ENCODE measurements at regions not wholly inside any gene's neighbourhood (a gene's known extent, or its start where the extent isn't known, plus 50 kb on each side); places are given as distances from the start of the nearest gene placed in this dataset.
A peak's percentile ranks its signal among the peaks of the same experiment; 100 is the strongest.

DNA sequence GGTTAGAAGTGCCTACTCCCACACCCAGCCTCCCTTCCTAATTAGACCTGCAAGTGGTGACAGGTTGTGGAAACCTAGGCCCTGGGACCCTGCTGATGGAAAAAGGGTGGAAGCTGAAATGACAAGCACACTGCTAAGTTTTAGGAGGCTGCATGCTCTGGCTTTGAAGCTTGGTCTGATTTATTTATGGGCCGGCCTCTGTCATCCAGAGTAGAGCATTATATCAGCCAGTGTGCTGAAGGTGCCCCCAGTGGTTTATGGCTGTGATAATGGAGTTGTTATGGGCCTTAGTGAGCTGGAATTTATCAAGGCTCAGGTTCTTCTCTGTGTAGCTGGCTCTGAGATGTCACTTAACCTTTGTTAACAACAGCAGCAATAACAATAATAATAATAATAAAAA is 142.6 kb downstream of the UTP18 start:
- peak in 1 of 6 donors; percentile 59 for DNase-seq (ENCODE audit: low read depth in 4 of 6, low spot score in 6 of 6)

GRCh38 chr17:51407576-51407975 is 147.2 kb downstream of the UTP18 start:
- Histone ChIP-seq H3K27ac (ENCODE audit: low read depth, low read length) (no peak overlapping the region), H3K36me3 (ENCODE audit: control insufficient read depth, insufficient read depth, low read length) (no peaks in the 10 kb centered on the region), H3K27me3 (ENCODE audit: control insufficient read depth, insufficient read depth, low read length) (no peaks in the 10 kb centered on the region), H3K9me3 (ENCODE audit: control insufficient read depth, insufficient read depth, low read length) (no peaks in the 10 kb centered on the region), H3K4me3 (ENCODE audit: low read depth, low read length) (no peak overlapping the region), H3K4me1 (ENCODE audit: control insufficient read depth, insufficient read depth, low read length) (no peaks in the 10 kb centered on the region)
- DNase-seq (ENCODE audit: low read depth in 4 of 6, low spot score in 6 of 6) = no peak
- WGBS (ENCODE audit: insufficient coverage) = 97% methylated on average over 5 of the region's 5 CpGs

More for the DNA sequence above, 142.6 kb downstream of the UTP18 start:
- no peak overlapping the region for H3K27ac ChIP-seq (ENCODE audit: low read depth, low read length)
- no peaks in the 10 kb centered on the region for H3K36me3 ChIP-seq (ENCODE audit: control insufficient read depth, insufficient read depth, low read length)
- no peaks in the 10 kb centered on the region for H3K27me3 ChIP-seq (ENCODE audit: control insufficient read depth, insufficient read depth, low read length)
- no peak overlapping the region for H3K4me3 ChIP-seq (ENCODE audit: low read depth, low read length)
- no peaks in the 10 kb centered on the region for H3K4me1 ChIP-seq (ENCODE audit: control insufficient read depth, insufficient read depth, low read length)
- 63% methylated on average over 1 of the region's 1 CpG for WGBS (ENCODE audit: insufficient coverage)
- no peaks in the 10 kb centered on the region for H3K9me3 ChIP-seq (ENCODE audit: control insufficient read depth, insufficient read depth, low read length)

DNA sequence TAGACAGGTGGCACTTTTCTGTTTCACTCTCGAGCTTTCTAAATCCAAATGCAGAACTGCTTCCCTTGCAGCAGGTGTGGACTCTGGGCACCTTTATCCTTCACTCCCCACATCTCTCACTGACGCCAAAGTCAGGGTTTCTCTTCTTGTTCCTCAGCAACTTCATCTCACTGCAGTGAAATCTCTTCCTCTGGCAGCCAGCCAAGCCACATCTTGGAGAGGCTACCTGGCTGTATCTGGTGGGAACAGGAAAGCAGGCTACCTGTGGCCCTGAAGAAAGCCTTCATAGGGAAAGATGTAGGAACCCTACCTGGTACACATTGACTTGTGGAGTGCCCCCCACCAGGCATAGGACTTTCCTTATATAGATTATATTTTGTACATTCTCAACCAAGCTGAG is 159.1 kb downstream of the UTP18 start:
- Histone ChIP-seq H3K4me1 (ENCODE audit: control insufficient read depth, insufficient read depth, low read length) (no peaks in the 10 kb centered on the region), H3K27ac (ENCODE audit: low read depth, low read length) (no peak overlapping the region), H3K4me3 (ENCODE audit: low read depth, low read length) (no peak overlapping the region), H3K27me3 (ENCODE audit: control insufficient read depth, insufficient read depth, low read length) (no peaks in the 10 kb centered on the region), H3K36me3 (ENCODE audit: control insufficient read depth, insufficient read depth, low read length) (no peaks in the 10 kb centered on the region), H3K9me3 (ENCODE audit: control insufficient read depth, insufficient read depth, low read length) (no peaks in the 10 kb centered on the region)
- WGBS (ENCODE audit: insufficient coverage) = 80% methylated on average over 2 of the region's 2 CpGs
- DNase-seq (ENCODE audit: low read depth in 4 of 6, low spot score in 6 of 6) = no peak

DNA sequence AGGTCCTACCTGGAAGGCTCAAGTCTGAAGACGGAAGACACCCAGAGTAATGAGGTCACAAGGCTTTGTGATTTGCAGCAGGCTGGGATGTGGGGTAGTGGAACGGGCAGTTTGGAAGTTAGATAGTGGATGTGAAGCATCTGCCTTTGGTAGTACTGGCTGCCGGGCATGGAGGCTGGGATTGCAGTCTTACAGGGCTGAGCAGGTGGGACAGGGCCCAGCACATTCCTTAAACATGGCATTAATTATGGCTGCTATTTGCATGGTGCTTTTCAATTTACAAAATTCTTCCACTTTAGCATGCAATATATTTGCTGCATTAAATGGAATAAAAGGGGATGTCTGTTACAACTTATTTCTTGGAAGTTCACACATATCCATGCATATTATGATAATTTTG is 161.2 kb downstream of the UTP18 start:
- Histone ChIP-seq H3K27ac (ENCODE audit: low read depth, low read length) (no peak overlapping the region), H3K36me3 (ENCODE audit: control insufficient read depth, insufficient read depth, low read length) (no peaks in the 10 kb centered on the region), H3K27me3 (ENCODE audit: control insufficient read depth, insufficient read depth, low read length) (no peaks in the 10 kb centered on the region), H3K4me3 (ENCODE audit: low read depth, low read length) (no peak overlapping the region), H3K4me1 (ENCODE audit: control insufficient read depth, insufficient read depth, low read length) (no peaks in the 10 kb centered on the region), H3K9me3 (ENCODE audit: control insufficient read depth, insufficient read depth, low read length) (no peaks in the 10 kb centered on the region)
- 95% methylated on average over 3 of the region's 3 CpGs for WGBS (ENCODE audit: insufficient coverage)
- no peak for DNase-seq (ENCODE audit: low read depth in 4 of 6, low spot score in 6 of 6)

- no peaks in the 10 kb centered on the region for H3K36me3 ChIP-seq (ENCODE audit: control insufficient read depth, insufficient read depth, low read length)
- H3K27me3 ChIP-seq (ENCODE audit: control insufficient read depth, insufficient read depth, low read length) = no peaks in the 10 kb centered on the region
- no peak overlapping the region for H3K4me3 ChIP-seq (ENCODE audit: low read depth, low read length)
- no peak for DNase-seq (ENCODE audit: low read depth in 4 of 6, low spot score in 6 of 6)
- H3K4me1 ChIP-seq (ENCODE audit: control insufficient read depth, insufficient read depth, low read length) = no peaks in the 10 kb centered on the region
- no peaks in the 10 kb centered on the region for H3K9me3 ChIP-seq (ENCODE audit: control insufficient read depth, insufficient read depth, low read length)
- no peak overlapping the region for H3K27ac ChIP-seq (ENCODE audit: low read depth, low read length)
- 84% methylated on average over 3 of the region's 3 CpGs for WGBS (ENCODE audit: insufficient coverage)
These were observed 162.3 kb downstream of the UTP18 start for GRCh38 chr17:51422634-51423033.

- Histone ChIP-seq H3K36me3 (ENCODE audit: control insufficient read depth, insufficient read depth, low read length) (no peaks in the 10 kb centered on the region), H3K4me1 (ENCODE audit: control insufficient read depth, insufficient read depth, low read length) (peaks cover 4% of the 10 kb centered on the region), H3K27me3 (ENCODE audit: control insufficient read depth, insufficient read depth, low read length) (no peaks in the 10 kb centered on the region), H3K4me3 (ENCODE audit: low read depth, low read length) (no peak overlapping the region), H3K9me3 (ENCODE audit: control insufficient read depth, insufficient read depth, low read length) (no peaks in the 10 kb centered on the region), H3K27ac (ENCODE audit: low read depth, low read length) (no peak overlapping the region)
- DNase-seq (ENCODE audit: low read depth in 4 of 6, low spot score in 6 of 6) = no peak
- WGBS (ENCODE audit: insufficient coverage) = 100% methylated on average over 1 of the region's 3 CpGs
These were observed 163.2 kb downstream of the UTP18 start for GRCh38 chr17:51423421-51424160.

DNA sequence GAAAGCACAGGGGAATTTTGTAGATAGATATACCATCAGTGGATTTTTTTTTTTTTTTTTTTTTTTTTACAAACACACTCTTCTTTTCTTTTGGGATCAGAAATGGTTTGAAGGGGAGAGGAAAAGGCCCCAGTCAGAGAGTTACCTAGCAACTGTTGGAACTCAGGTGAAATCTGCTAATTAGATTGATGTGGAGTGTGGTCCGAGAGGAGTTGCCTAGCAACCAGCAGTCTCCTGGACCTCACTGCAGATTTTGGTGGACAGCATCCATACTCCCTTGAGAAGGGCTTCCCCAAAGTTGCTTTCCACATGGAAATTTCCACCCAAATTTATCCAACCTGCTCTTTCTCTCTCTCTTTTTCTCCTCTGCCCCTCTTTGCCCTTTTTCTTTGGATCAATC is 165.4 kb downstream of the UTP18 start:
- Histone ChIP-seq H3K36me3 (ENCODE audit: control insufficient read depth, insufficient read depth, low read length) (no peaks in the 10 kb centered on the region), H3K9me3 (ENCODE audit: control insufficient read depth, insufficient read depth, low read length) (no peaks in the 10 kb centered on the region), H3K4me1 (ENCODE audit: control insufficient read depth, insufficient read depth, low read length) (peaks cover 4% of the 10 kb centered on the region), H3K4me3 (ENCODE audit: low read depth, low read length) (no peak overlapping the region), H3K27me3 (ENCODE audit: control insufficient read depth, insufficient read depth, low read length) (no peaks in the 10 kb centered on the region), H3K27ac (ENCODE audit: low read depth, low read length) (no peak overlapping the region)
- no CpG with 5 or more reads among the region's 1 CpG for WGBS (ENCODE audit: insufficient coverage)
- peak in 2 of 6 donors; percentile 20 to 63 for DNase-seq (ENCODE audit: low read depth in 4 of 6, low spot score in 6 of 6)

DNA sequence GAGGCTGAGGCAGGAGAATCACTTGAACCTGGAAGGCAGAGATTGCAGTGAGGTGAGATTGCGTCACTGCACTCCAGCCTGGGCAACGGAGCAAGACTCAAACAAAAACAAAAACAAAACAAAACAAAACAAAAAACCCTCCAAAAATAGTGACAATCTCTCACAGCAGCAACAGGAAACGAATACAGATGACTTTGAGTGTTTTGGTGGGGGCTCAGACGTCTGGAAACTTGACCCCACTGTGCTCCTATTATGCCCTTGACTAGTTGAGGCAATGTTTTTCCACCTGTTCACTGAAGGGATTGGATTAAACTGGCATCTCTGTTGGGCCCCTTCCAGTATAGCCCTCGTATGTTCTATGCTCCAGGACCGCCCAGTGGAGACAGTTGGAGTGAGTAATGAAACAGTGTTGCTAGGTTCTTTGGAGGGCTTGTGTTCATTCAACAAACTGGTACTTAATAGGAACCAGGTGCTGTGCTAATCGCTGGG is 167.0 kb downstream of the UTP18 start:
- no peaks in the 10 kb centered on the region for H3K36me3 ChIP-seq (ENCODE audit: control insufficient read depth, insufficient read depth, low read length)
- H3K27me3 ChIP-seq (ENCODE audit: control insufficient read depth, insufficient read depth, low read length) = no peaks in the 10 kb centered on the region
- no peak overlapping the region for H3K4me3 ChIP-seq (ENCODE audit: low read depth, low read length)
- H3K9me3 ChIP-seq (ENCODE audit: control insufficient read depth, insufficient read depth, low read length) = no peaks in the 10 kb centered on the region
- peak in 1 of 6 donors; percentile 17 for DNase-seq (ENCODE audit: low read depth in 4 of 6, low spot score in 6 of 6)
- peaks cover 4% of the 10 kb centered on the region for H3K4me1 ChIP-seq (ENCODE audit: control insufficient read depth, insufficient read depth, low read length)
- H3K27ac ChIP-seq (ENCODE audit: low read depth, low read length) = no peak overlapping the region
- WGBS (ENCODE audit: insufficient coverage) = 31% methylated on average over 4 of the region's 7 CpGs

GRCh38 chr17:51427856-51428255 is 167.5 kb downstream of the UTP18 start:
- DNase-seq (ENCODE audit: low read depth in 4 of 6, low spot score in 6 of 6) = no peak
- Histone ChIP-seq H3K36me3 (ENCODE audit: control insufficient read depth, insufficient read depth, low read length) (no peaks in the 10 kb centered on the region), H3K4me1 (ENCODE audit: control insufficient read depth, insufficient read depth, low read length) (peaks cover 4% of the 10 kb centered on the region), H3K9me3 (ENCODE audit: control insufficient read depth, insufficient read depth, low read length) (no peaks in the 10 kb centered on the region), H3K27me3 (ENCODE audit: control insufficient read depth, insufficient read depth, low read length) (no peaks in the 10 kb centered on the region), H3K4me3 (ENCODE audit: low read depth, low read length) (no peak overlapping the region), H3K27ac (ENCODE audit: low read depth, low read length) (no peak overlapping the region)
- 68% methylated on average over 4 of the region's 4 CpGs for WGBS (ENCODE audit: insufficient coverage)

All from spinal cord (tissue), 9 donors.